ENCODE measurements at regions not wholly inside any gene's neighbourhood (a gene's known extent, or its start where the extent isn't known, plus 50 kb on each side); places are given as distances from the start of the nearest gene placed in this dataset.
A peak's percentile ranks its signal among the peaks of the same experiment; 100 is the strongest.
"Not testable (repeated sequence)": the region's sequence is repeated elsewhere in the genome, so short reads cannot be mapped to it uniquely, and the experiment has no call there.

- DNase-seq: no peak
These were observed 52.6 kb upstream of the AGA start for GRCh38 chr4:177494791-177495190.

- not testable (repeated sequence) for DNase-seq
These were observed 53.4 kb upstream of the AGA start for GRCh38 chr4:177495626-177496025.

- DNase-seq: no peak
These were observed 57.3 kb upstream of the AGA start for GRCh38 chr4:177499537-177499936.

DNA sequence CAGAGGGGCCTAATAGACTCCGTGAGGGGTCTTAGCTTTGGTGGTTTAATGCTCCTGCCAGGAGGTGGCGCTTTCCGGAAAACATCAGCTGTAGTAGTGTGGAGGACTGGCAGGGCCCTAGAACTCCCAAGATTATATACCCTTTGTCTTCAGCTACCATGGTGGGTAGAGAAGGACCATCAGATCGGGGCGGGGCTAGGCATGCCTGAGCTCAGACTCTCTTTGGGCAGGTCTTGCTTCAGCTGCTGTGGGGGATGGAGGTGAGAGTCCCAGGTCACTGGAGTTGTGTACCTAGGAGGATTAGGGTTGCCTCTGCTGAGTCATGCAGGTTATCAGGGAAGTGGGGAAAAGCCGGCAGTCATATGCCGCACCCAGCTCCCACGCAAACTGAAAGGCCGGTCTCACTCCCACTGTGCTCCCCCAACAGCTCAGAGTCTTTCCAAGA lies 63.0 kb upstream of the AGA start:
- DNase-seq: no peak

DNA sequence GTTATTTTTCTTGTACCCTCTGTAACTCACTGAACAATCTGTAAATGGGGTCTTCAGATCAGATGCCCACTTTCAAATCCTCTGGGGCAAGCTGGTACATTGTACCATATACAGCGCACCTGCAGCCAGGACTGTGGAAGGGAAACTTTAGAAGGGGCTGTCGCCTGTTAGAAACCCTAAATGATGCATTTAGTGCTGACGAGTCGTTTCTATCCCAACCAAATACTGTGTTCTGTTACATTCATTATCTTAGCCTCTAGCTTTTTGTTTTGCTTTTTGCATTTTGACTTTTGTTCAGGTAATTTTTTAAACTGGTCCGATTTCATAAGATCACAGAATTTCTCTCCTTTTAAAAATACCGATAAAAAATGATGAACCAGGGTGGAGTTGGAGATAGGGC lies 66.4 kb upstream of the AGA start:
- no peak for DNase-seq

DNA sequence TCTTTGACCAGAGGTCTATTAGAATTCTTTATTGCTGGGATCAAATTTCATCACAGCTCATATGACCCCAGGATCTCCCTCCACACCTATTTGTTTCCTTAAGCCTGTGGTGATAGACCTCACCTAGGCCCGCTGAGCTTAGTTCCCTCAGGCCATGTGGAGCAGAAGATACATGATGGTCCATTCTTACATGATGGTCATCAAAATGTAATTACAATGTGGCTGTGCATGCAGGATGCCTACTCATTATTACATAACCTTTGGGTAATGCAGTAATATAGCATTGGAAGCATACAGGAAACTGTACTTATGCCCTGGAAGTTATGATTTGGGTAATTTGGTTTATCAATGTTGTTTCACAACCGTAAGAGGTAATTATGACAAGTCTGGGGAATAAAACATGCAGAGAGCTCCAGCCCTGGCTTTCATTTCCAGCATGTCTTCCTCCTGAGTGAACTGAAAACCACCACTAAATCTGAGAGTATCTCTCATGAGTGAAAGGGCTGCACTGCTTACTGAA lies 67.0 kb upstream of the AGA start:
- DNase-seq: no peak

GRCh38 chr4:177511611-177512010 lies 69.4 kb upstream of the AGA start:
- no peak for DNase-seq

GRCh38 chr4:177512646-177513045 lies 70.4 kb upstream of the AGA start:
- no peak for DNase-seq

- DNase-seq: no peak
These were observed 75.6 kb upstream of the AGA start for GRCh38 chr4:177517862-177518261.

- DNase-seq: peak; percentile 7
These were observed 77.4 kb upstream of the AGA start for GRCh38 chr4:177519481-177520260.

- DNase-seq: no peak
These were observed 86.4 kb upstream of the AGA start for GRCh38 chr4:177528620-177529019.

DNA sequence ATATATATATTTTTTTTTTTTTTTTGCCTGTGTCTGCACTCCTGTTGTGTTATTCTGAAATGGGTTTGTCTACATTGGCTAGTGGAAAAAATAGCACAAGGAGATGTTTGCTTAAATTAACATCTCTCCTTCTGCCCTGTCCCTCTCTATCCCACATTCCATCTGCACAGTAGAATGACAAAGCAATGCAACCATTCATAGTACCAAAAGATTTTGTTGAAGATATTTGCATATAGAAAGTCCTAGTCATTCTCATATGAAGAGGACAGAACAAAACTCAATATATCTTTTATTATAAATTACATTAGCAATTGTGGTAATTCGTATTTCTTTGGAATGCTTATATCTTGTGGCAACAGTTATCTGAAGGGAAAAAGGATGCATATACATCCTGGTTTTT lies 88.3 kb upstream of the AGA start:
- DNase-seq: no peak

- DNase-seq: no peak
These were observed 90.1 kb upstream of the AGA start for GRCh38 chr4:177532358-177532757.

GRCh38 chr4:177534841-177535240 lies 92.6 kb upstream of the AGA start:
- DNase-seq: not testable (repeated sequence)

DNA sequence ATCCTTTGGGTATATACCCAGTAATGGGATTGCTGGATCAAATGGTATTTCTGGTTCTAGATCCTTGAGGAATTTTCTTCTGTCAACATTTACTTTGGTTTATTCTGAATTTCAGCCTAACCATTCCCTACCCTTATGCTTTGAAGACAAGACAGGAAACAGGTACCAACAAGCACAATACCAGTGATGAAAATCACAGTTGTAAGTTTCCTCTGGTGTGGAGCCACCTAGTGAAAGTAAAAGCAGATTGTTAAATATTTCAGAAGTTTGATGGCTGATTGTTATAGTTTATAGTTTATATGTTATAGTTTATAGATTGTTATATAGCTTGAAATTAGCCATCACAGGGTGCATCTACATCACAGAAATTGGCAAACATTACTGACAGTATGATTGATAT lies 104.5 kb upstream of the AGA start:
- DNase-seq: no peak

DNA sequence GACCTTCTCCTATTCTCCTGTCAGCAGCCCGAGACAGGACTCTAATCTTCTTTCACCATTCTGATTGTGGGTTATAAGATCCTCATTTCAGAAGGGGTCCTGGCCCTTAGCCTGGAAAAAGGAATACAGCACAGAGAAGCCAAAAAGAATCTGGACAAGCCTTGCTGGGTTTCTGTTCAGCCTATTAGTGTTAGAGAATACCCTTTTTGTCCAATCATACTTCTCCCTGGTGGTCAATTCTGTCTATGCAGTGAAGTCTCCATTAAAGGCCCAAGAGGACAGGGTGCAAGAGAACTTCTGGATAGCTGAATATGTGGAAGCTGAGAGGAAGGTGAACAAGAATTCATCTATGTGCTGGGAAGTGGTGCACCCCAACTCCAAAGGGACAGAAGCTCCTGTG lies 105.7 kb upstream of the AGA start:
- DNase-seq: no peak

GRCh38 chr4:177555007-177555574 lies 112.9 kb upstream of the AGA start:
- DNase-seq: peak; percentile 44

DNA sequence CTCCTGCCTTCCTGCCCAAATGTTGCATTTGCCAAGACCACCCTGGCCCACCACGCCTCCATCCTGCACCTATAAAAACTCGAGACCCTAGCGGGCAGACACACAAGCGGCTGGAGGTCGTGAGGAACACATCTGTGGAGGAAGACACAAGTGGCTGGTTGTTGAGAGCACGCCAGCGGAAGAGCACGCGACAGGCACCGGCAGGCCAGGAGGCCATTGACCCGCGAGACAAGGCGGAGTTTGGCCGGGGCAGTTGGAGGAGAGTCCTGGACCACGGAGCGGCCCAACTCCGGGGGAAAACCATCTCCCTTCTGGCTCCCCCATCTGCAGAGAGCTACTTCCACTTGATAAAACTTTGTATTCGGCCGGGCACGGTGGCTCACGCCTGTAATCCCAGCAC lies 115.2 kb upstream of the AGA start:
- no peak for DNase-seq

DNA sequence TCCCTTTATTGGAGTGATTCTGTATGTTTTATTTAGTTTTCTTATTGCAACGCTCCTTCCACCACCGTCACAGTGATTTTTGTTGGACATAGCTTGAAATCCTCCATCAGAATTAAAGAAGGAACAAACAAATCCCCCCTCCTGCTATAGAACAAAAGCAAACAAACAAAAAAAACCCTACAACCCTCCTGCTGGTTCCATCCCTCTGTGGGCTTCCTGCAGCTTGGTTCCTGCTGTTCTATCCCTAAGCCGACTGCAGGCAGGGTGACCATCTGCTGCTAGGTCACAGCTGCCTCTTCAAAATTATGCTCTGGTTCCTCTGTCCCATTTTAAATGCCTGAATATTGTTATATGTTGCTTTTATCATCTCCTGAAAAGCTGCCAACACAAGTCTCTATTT lies 116.8 kb upstream of the AGA start:
- DNase-seq: no peak

DNA sequence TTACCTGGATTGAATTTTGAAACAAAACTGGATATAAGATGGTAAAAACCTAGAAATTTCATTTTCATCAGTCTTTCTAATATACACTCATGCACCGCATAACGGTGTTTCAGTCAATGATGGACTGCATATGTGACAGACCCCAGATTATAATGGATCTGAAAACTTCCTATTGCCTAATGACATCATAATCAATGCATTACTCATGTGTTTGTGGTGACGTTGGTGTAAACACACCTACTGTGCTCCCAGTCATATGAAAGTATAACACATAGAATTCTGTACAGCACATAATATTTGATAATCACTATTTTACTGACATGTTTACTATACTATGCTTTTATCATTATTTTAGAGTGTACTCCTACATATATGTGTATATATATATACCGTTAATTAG lies 119.9 kb upstream of the AGA start:
- no peak for DNase-seq

DNA sequence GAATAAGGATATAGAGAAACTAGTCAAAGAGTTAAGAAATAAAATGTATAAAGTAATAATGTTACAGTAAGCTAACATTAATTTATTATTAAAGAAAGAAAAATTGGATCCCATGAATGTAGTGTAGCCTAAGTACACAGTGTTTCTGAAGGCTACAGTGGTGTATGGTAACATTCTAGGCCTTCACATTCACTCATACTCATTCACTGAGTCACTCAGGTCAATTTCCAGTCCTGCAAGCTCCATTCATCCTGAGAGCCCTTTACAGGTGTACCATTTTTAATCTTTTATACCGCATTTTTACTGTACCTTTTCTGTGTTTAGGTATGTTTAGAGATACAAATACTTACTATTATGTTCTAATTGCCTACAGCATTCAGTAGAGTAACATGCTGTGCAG lies 120.6 kb upstream of the AGA start:
- no peak for DNase-seq

DNA sequence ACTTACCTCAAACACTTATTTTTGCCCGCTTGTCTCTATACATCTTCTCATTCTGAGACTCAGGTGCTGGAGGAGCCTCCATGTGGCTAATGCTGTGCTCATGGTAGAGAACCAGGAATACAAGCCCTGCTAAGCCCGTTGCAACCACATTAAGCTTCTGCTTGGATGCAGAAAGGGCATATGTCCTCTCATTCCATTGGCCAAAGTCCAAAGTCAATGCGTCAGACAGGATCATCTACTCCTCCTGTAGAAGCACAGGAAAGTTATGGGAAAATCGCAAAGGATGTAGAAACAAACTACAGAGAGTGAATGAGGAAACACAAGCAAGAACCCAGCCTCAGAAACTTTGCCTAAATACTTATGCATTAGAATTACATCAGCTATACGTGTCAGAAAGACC lies 124.5 kb upstream of the AGA start:
- no peak for DNase-seq

DNA sequence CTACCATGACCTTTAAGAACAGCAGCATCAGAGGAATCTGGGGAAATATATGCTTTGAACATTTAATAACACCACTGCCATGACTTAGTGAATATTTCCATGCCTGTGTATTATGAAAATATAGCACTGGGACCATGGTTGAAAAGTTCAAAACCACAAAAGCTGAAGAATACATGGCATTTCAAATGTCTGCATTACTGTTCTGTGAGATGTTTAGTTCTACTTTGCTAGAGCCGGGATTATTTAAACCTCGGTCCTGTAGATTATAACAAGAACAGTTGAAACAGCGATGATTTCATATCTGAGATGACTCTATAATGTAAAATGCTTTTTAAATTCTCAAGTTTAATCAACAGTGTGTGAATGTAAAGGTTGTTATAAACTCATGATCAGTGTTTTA lies 126.7 kb upstream of the AGA start:
- DNase-seq: no peak

DNA sequence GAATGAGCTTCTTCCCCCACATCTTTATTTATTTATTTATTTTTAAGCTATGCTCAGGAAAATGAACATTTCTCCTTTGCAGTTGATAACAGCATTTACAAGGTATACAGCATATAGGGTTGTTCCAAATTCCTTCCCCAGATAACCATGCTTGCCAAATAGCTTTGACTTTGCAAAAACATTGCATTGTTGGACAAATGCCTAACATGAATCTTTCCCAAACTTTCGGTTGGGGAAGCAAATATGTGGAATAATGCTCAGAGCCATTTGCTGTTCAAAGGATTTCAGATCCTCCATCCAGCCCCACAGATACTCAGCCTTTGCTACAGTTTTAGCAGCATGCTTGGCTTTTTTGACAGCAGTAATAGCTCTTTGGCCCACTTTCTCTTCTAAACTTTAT lies 127.2 kb upstream of the AGA start:
- peak; percentile 18 for DNase-seq

DNA sequence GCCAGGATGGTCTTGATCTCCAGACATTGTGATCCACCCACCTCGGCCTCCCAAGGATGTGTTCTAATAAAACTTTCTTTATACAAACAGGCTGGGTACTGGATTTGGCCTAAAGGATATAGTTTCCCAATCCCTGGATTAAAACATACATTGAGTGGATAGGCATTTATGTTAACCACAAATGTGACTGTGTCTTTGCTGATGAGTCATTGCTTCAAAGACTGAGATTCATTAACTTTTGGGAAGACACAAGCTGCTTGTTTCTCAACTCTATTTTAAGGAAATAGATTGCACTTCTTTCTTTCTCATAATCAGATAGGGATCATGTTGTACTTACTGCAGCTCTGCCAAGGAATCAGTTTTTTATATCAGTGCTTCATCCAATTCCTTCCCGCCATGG lies 131.3 kb upstream of the AGA start:
- DNase-seq: peak; percentile 83
